Sigmoid colon (tissue), 6 donors: ENCODE measurements at regions not wholly inside any gene's neighbourhood (a gene's known extent, or its start where the extent isn't known, plus 50 kb on each side); places are given as distances from the start of the nearest gene placed in this dataset.

Experiments
- DNase-seq: peaks from one replicate; pipeline ENCODE4 v3.0.0-alpha.2; 2019
- H3K27ac ChIP-seq, 4 donors: fragments of 200-600 bp; sonication (generic); one replicate each; pipeline ENCODE4 v1.5.1; 2016 to 2019; ENCODE audit warnings: mild to moderate bottlenecking in 1 of 4
- H3K27me3 ChIP-seq, 3 donors: fragments of 200-600 bp; sonication (generic); one replicate each; pipeline ENCODE4 v1.5.1; 2019; ENCODE audit warnings: mild to moderate bottlenecking in 1 of 3
- H3K36me3 ChIP-seq, 4 donors: fragments of 200-600 bp; sonication (generic); one replicate each; pipeline ENCODE4 v1.5.1; 2016 to 2019
- H3K4me1 ChIP-seq, 4 donors: fragments of 200-600 bp; sonication (generic); one replicate each; pipeline ENCODE4 v1.5.1; 2017 to 2019
- H3K4me3 ChIP-seq, 4 donors: fragments of 200-600 bp; sonication (generic); one replicate each; pipeline ENCODE4 v1.5.1; 2017 to 2019; ENCODE audit warnings: mild to moderate bottlenecking in 2 of 4, moderate library complexity in 1 of 4
- H3K9me3 ChIP-seq, 4 donors: fragments of 200-600 bp in 3 of 4; sonication (generic) in 3 of 4; one replicate each; pipeline versions ENCODE4 v1.5.1 to v1.6.1; 2013 to 2019
- CTCF ChIP-seq, 4 experiments: fragments of 450-650 bp in 3 of 4; fragments of 200-600 bp in 1 of 4; IDR thresholded peaks; one replicate each; pipeline ENCODE4 v1.5.1; 2016 to 2019; ENCODE audit warnings: antibody characterized with exemption in 4 of 4, mild to moderate bottlenecking in 3 of 4, moderate library complexity in 2 of 4
- EP300 ChIP-seq, 4 donors: sonication (generic); formaldehyde crosslinking; IDR thresholded peaks; one replicate each; pipeline ENCODE4 v1.6.1; 2017; ENCODE audit warnings: antibody characterized with exemption in 4 of 4
- POLR2A ChIP-seq, 2 donors: fragments of 450-650 bp; IDR thresholded peaks; one replicate each; pipeline ENCODE4 v1.6.1; 2016; ENCODE audit warnings: antibody characterized with exemption in 2 of 2, mild to moderate bottlenecking in 2 of 2, moderate library complexity in 2 of 2
- POLR2AphosphoS5 ChIP-seq, 4 donors: sonication (generic); formaldehyde crosslinking; IDR thresholded peaks; one replicate each; pipeline ENCODE4 v1.6.1; 2017; ENCODE audit warnings: antibody characterized with exemption in 4 of 4
- WGBS, 2 donors: extraction: QIAGEN DNeasy Blood & Tissue Kit; methylation state at CpG; one replicate each; pipeline ENCODE4 v1.1.7; 2013; 5-methylcytosine and 5-hydroxymethylcytosine counted together
- intact Hi-C: fragments of 100-400 bp; cut with DNase I; formaldehyde crosslinking; loops from one replicate; pipeline ENCODE4 v1.15.1; 2023
- donor health status: healthy with polysubstance abuse.
- donor health status: healthy.

- Histone ChIP-seq H3K27ac (no peak overlapping the region), H3K9me3 (no peaks in the 10 kb centered on the region), H3K27me3 (no peaks in the 10 kb centered on the region), H3K4me3 (no peak overlapping the region), H3K36me3 (no peaks in the 10 kb centered on the region), H3K4me1 (no peaks in the 10 kb centered on the region)
- no peak for DNase-seq
- intact Hi-C loops: no loop called here
- TF ChIP-seq EP300 (IDR thresholded peaks at IDR 0.05) (no peak), POLR2AphosphoS5 (IDR thresholded peaks at IDR 0.05) (no peak), POLR2A (IDR thresholded peaks at IDR 0.05) (no peak), CTCF (IDR thresholded peaks at IDR 0.05) (no peak)
Measured at GRCh38 chr13:79883216-79883615, 402.3 kb downstream of the NDFIP2 start.

- TF ChIP-seq CTCF (IDR thresholded peaks at IDR 0.05) (no peak), POLR2AphosphoS5 (IDR thresholded peaks at IDR 0.05) (no peak), EP300 (IDR thresholded peaks at IDR 0.05) (no peak), POLR2A (IDR thresholded peaks at IDR 0.05) (no peak)
- H3K27ac ChIP-seq: no peak overlapping the region
- H3K4me3 ChIP-seq: no peak overlapping the region
- no peaks in the 10 kb centered on the region for H3K9me3 ChIP-seq
- no peaks in the 10 kb centered on the region for H3K36me3 ChIP-seq
- DNase-seq: no peak
- WGBS, 2 donors: 88 to 94% methylated on average over 2 of the region's 2 CpGs
- intact Hi-C loops: no loop called here
- H3K4me1 ChIP-seq: no peaks in the 10 kb centered on the region
- no peaks in the 10 kb centered on the region for H3K27me3 ChIP-seq
Measured at GRCh38 chr13:79880818-79881217, 399.9 kb downstream of the NDFIP2 start.

- no peak overlapping the region for H3K4me3 ChIP-seq
- no peaks in the 10 kb centered on the region for H3K4me1 ChIP-seq
- WGBS, 2 donors: 87 to 94% methylated on average over 5 of the region's 5 CpGs
- H3K27ac ChIP-seq: no peak overlapping the region
- intact Hi-C loops: no loop called here
- H3K9me3 ChIP-seq: no peaks in the 10 kb centered on the region
- no peaks in the 10 kb centered on the region for H3K36me3 ChIP-seq
- no peak for DNase-seq
- no peaks in the 10 kb centered on the region for H3K27me3 ChIP-seq
- TF ChIP-seq EP300 (IDR thresholded peaks at IDR 0.05) (no peak), POLR2A (IDR thresholded peaks at IDR 0.05) (no peak), CTCF (IDR thresholded peaks at IDR 0.05) (no peak), POLR2AphosphoS5 (IDR thresholded peaks at IDR 0.05) (no peak)
Measured at GRCh38 chr13:79874396-79875360, 393.7 kb downstream of the NDFIP2 start.

- TF ChIP-seq POLR2AphosphoS5 (IDR thresholded peaks at IDR 0.05): no peak
- no peak for TF ChIP-seq POLR2A (IDR thresholded peaks at IDR 0.05)
- TF ChIP-seq EP300 (IDR thresholded peaks at IDR 0.05): no peak
- TF ChIP-seq CTCF (IDR thresholded peaks at IDR 0.05): no peak
- no peaks in the 10 kb centered on the region for H3K36me3 ChIP-seq
- intact Hi-C loops: no loop called here
- no peak for DNase-seq
- H3K27me3 ChIP-seq: no peaks in the 10 kb centered on the region
- no peaks in the 10 kb centered on the region for H3K9me3 ChIP-seq
- no peaks in the 10 kb centered on the region for H3K4me1 ChIP-seq
- H3K4me3 ChIP-seq: no peak overlapping the region
- no peak overlapping the region for H3K27ac ChIP-seq
Measured at GRCh38 chr13:79871594-79871993, 390.6 kb downstream of the NDFIP2 start.
